GM21529 (cell line): ENCODE measurements at regions not wholly inside any gene's neighbourhood (a gene's known extent, or its start where the extent isn't known, plus 50 kb on each side); places are given as distances from the start of the nearest gene placed in this dataset.
A peak's percentile ranks its signal among the peaks of the same experiment; 100 is the strongest.

Experiments
- ATAC-seq: cut with Tn5 transposase; IDR thresholded peaks from one replicate; pipeline ENCODE4 v1.9.1; 2021; ENCODE audit not compliant: unreplicated experiment

DNA sequence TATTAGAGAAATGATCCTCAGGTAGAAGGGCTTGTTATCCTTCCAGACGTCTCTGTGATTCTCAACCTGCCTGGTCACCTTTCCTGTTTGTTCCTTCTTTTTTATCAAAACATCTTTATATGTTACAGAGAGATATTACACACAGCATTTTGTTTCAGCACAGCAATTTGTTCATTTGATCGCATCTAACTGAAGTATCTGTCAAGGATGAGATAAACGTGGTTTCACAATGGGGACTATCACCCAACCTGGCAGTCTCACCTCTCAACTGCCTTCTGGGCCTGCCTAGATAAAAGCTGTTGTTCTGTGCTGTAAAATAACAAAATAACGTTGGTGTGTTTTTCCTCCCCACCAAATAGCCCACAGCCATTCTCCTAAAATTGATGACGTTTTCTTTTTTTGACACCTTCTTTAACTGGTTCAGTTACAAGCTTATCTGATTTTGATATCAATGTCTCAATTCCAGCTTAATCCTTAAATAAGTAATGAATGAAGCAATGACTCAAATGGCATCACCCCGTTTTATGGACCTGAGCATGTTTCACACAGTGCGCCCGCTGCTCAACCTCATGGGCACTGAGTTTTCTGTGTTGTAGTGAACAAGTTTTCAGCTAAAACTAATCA, 367.9 kb upstream of the RUNX1 start:
- no peak for ATAC-seq

DNA sequence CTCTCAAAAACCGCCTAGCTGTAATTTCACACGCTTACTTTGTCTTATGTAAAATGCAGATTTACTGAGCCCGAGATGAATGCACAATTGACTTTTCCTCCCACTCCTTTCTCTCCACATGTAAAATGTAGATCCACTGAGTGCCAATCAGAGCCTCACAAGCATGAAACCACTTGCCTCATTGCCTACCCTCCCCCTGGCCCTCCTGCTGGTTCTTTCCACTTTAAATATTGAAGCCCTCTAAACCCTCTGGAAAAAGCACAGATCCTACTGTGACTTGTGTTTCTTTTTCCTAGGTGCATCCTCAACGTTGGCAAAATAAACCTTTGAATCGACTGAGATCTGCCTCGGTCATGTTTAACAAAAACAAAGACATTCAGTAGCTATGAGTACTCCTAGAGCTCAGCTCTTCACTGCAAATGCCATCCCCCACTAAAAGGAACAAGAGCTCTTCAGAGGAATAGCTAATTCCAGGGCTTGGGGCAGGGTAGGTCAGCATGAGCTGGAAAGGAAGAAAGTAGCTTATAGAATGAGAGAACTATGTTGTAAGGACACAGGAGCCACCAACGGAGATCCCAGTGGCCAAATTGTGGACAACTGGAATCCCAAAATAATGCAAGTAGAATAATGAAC, 365.5 kb upstream of the RUNX1 start:
- ATAC-seq, result no peak

DNA sequence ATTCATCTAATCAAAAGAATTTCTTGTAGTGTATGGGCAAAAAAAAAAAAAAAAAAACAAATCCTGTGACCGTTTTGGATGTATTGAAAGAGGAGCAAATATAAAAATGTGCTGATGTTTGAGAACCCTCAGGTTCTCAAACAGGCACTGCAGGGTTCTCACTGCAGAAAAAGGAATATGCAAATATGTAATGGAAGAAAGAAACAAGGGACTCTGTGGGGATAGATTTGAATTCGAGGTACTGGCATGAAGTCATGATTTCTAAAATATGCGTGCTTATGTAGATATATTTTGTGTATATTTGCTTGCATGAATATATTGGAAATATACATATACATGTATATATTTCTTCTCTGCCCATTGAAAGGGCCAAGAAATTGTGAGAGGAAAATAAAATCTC, 365.0 kb upstream of the RUNX1 start:
- no peak for ATAC-seq

DNA sequence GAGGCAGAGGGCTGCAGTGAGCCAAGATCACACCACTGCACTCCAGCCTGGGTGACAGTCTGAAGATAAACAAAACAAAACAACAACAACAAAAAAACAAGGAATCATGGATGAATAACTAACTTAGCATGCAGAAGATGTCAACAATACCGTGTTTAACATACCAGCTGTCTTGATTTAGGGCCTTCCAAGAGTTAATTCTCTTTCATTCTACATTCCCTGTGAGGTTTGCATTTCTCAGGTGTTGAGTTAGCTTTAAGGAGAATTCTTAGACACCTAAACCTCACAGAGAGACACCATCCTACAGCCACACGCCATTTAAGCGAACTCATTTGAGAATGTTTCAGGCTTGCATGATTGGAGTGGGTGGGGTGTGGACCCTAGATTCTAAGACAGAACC, 363.1 kb upstream of the RUNX1 start:
- ATAC-seq, result no peak

DNA sequence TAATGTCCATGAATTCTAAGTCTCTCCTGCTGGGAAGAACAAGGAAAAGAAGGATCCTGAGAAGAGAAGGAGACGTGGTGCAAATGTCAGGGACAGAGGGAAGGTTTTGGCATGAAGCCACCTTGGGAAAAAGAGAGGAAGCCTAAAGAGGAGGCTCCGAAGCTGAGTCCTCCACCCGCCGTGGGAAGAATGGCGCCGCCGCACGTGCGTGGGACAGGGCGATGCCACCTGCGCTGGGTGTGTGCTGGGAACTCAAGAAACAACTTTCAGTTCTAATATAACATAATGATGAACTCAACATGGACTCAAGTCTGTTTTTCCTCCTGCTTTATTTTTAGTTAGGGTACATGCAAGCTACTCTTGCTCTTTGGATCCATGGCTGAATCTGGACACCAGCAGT, 362.3 kb upstream of the RUNX1 start:
- no peak for ATAC-seq

DNA sequence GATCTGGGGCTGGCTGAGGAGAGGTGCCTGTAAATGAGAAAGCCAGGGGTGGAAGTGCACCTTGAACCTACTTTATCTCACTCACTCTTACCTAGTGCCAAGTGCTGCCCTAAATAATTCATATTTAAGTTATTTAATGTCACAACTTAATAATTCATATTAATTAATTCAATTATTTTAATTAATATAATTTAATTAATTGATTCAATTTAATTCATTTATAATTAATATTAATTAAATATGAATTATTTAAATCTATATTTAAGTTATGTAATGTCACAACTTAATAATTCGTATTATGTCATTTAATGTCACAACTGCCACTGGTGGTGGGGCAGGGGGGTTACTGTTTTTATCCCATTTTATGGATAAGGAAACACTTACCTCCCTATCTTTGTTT, 361.6 kb upstream of the RUNX1 start:
- ATAC-seq, result no peak

DNA sequence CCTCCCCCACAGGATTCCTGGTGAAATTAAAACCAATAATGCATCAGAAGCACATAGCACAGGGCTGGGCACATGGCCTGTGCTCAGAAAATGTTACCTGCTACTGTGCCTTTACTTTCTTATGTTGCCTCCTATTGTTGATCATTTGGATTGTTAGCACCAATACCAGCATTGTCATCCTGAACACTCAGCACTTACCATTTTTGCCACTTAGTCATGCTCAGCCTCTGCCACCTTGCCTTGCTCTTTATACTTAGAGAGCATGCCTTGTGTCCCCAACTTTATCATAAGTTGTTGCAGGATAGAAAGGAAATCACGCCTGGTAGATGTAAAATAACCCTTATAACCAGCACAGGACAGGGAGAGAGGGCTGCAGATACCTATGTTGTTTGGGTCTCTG, 361.0 kb upstream of the RUNX1 start:
- ATAC-seq, result no peak

DNA sequence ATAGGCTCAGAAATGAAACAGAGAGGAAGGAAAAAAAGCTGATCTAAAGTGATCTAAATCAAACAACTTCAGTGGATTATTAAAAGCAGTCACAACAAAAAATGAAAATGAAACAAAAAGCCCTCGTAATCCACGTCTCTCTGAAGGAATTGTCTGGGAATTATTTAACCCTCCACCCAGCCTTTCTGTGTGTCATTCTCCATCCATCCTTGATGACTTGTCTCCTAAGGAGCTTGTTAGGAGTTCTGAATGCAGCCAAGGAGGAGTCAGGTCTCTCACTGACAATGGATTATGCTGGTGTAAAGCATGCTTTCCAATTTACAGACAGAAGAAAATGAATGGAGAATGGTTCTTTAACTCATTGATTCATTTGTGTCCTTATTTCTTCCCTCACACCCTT, 359.3 kb upstream of the RUNX1 start:
- no peak for ATAC-seq

DNA sequence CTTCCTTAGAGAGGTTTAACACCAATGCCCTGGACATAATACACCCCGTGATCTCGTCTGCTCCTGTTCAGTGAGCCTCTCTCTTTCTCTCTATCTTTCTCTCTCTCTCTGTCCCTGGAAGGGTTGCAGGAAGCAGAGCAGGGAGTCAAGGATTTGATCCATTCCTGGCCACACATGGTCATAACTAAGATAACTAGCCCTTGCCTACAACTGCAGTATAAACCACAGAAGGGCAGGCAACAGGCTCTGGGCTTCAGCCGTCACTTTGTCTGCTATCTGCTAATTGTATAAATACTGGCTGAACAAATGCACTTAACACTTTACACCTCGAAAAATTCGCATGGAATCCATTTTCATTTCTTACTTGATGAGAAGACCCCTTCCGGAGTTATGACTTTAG, 357.5 kb upstream of the RUNX1 start:
- ATAC-seq, result no peak

DNA sequence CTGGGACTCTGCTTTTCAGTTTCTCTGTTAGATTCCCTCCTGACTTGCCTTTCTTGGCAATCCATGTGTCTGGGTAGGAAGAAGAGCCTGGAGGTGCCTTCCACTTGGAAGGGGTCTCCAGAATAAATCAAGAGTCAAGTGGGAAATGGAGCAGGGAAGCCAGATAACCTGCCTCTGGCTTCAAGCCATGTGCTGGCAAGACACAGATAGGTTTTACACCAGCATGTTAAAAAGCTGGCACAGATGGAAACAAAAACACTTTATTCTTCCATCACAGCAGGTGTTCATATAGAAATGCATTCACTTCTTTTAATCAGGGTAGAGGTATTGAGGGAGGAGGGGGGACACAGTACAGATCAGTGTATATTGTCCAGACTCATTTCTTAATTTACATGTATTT, 356.9 kb upstream of the RUNX1 start:
- no peak for ATAC-seq

DNA sequence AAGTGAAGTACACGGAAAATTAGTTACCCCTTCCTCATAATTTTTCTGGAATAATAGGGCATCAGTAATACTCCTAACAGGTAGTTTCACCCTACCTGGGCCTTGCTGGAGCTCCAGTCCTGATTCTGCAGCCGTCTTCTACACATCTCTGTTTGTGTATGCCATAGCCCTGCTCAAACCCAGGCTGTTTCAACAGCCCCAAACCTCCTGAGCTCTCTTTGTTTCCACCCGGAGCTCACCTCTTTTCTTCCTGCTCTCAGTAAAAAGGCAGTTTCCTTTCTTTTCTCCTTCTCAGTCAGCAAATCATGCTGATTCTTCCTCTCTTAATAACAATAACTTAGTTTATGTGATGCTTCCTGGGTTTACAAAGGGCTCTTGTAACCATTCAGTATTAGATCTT, 355.1 kb upstream of the RUNX1 start:
- ATAC-seq, result no peak

DNA sequence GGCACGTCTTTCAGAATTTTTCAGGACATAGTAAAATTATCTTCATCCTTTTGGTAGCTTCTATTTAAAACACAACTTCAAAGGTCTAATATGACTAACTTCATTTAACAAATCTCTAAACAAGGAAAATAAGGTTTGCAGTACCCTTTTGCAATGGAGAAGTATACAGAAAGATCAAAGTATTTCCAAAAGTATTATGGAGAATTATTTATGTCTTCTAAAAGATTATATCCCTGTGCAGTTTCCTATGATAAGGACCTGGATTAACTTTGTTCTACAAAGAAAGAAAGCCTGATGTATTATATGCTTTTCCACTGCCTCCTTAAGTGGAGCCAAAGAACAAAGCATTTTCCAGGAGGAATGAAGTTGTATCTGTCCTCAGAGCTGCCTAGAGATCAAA, 353.0 kb upstream of the RUNX1 start:
- no peak for ATAC-seq

DNA sequence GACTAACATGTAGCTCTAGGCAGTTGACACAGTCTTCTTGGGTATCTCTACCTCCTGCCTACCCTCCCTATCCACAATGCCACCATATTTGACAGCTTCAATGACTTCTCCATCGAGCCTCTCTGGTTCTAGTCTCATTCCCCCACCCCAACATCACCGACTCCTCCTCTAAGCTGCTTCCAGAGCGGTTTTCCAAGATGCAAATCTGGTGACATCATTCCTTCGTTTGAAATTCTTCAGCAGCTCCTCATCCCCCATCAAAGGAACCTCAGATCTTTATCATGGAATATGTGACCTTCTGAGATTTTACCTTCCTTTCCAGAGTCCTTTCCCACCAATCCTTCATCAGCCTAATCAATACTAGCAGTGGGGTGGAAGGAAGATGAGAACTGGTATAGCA, 352.4 kb upstream of the RUNX1 start:
- ATAC-seq, result no peak

DNA sequence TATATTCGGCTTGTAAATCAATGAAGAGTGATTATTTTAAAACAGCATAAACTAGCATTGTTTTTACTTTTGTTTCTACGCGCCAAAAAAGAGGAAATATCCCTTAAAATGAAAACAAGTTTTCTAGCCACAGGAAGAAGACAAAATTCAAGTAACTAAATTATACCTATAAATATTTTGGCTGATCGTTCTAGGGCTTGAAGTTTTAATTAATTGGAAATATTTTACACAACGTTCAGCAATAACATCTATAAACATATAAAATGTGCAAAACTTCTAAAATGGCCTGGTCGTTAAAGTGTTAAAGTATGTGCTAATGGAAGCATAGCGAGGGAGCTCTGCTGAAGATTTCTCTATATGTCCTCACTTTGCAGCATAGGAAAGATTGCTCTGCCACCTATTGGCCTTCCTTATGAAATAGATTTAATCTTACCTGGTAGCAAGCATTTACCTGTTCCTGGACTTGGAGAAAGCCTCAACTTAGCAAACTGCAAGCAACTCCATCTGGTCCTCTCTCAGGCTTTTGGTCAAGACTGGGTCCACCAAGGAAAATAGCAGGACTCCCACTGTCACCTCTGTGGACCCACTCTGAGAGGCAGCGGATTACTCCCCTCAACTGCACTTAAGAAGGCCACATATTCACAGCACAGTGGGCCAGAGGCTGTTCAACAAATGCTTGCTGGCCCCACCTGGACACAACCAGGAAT, 351.3 kb upstream of the RUNX1 start:
- ATAC-seq, result peak; percentile 58

DNA sequence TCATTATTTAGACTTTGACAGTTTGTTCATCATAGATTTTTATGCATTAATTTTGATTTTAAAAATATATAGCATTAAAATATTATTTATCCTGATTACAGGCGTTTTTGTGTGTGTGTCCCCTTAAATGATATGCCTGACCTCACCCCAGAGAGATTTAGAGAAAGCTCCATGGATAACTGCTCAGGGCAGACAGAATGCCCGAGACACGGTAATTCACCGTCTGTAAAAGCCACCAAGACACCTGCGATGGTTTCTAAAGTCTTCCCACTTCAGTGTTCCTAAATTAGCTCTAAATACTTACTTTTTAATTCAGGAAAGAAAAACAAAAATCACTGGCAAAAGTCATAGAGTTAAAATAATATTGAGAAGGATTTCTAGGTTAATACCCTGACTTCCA, 350.6 kb upstream of the RUNX1 start:
- no peak for ATAC-seq

DNA sequence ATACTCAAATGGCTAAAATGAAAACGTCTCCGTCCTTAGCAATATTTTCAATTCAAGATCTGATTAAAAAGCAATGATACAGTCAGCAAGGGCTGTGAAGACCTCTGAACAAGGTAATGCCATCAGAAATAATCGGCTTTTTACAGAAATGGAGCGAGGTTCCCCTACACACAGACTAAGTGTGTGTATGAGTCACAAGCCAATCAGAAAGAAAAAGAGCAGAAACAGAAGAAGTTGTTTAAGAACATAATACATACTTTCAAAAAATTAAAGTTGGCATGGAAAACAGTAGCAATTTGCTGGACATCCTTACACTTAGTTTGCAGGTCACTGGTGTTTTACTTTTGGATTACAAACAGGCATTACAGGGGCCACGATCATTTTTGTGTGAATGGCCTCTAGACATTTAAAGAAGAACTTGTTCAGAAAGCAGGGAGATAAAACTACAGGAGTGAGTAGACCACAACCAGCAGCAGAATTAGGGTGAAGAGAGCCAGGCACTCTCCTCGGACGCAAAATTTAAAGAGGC, 350.0 kb upstream of the RUNX1 start:
- no peak for ATAC-seq

DNA sequence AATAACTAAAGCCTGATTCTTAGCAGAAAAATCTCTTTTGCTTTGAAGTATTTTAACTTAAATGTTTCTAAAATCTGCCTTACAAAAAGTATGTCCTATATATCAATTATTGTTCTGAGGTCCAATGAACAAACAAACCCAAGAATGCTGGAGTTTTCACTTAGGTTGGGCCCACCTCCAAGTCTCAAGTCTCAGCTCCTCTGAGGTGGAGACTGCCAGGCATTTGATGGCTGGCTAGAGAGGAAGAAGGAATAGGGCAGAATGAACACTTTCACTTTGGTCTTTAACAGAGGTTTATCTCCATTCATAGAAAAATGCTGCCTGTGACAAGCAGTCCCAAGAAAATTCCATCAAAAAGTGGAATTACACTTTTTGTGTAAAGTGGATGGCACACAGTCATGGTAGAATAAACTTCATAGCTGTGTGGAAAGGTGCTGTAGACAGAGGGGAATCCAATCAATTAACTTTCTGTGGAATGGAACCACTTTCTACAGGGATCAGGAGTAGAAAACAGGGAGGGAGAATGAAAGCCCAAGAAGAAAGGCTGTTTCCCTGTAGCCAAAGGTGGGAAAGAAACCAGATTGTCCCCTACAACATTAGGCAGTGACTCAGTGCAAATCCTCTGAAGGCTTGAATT, 349.4 kb upstream of the RUNX1 start:
- no peak for ATAC-seq

DNA sequence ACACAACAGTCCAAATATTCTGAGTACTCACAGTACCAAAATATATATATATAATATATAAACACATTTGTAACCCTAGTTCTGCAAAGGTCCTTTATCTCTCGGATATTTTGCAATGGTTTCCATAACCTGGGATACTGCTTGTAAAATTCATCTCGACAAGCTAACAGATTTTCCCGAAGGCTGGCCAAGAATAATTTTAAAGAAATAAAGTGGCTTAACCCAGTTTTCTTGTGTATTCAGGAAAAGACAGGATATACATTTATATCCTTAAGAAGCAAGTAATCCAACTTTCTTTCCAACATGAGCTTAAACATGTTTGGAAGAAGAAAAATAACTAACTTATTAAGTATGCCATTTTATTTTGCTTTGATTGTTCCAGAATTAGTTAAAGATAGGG, 348.7 kb upstream of the RUNX1 start:
- ATAC-seq, result no peak

DNA sequence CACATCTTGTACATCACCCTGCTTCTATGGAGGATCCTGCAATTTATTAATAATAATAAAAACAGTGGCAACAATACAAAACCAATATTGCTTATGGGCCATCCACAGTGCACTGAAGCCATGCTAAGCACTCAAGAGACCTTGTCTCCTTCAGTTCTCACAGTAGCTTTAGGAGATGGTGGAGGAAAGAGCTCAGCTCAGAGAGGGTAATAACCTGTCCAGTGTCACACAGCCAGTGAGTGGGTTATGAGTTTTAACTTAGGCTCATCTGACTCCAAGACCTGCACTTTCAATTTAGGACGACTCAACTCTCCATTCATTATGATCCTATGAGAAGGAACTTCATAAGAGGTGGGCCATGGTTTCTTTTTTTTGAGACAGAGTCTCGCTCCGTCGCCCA, 347.6 kb upstream of the RUNX1 start:
- no peak for ATAC-seq

DNA sequence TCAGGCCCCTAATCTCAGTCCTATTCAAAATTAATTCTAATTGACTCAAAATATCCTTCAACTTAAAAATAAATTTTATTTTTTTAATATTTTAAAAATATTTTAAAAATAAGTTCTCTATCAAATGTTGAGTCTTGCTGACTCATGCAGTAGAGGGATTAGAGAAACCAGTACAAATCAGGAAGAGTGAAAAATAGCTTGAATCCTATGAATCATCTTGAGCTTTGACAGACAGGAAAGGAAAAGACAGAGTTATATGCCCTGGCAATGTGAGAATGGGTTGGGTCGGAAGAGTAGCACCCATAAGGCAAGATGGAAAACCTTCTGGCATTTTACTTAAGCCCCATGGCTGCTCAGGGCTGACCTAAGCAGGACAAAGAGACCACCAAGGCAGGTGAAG, 346.6 kb upstream of the RUNX1 start:
- no peak for ATAC-seq

DNA sequence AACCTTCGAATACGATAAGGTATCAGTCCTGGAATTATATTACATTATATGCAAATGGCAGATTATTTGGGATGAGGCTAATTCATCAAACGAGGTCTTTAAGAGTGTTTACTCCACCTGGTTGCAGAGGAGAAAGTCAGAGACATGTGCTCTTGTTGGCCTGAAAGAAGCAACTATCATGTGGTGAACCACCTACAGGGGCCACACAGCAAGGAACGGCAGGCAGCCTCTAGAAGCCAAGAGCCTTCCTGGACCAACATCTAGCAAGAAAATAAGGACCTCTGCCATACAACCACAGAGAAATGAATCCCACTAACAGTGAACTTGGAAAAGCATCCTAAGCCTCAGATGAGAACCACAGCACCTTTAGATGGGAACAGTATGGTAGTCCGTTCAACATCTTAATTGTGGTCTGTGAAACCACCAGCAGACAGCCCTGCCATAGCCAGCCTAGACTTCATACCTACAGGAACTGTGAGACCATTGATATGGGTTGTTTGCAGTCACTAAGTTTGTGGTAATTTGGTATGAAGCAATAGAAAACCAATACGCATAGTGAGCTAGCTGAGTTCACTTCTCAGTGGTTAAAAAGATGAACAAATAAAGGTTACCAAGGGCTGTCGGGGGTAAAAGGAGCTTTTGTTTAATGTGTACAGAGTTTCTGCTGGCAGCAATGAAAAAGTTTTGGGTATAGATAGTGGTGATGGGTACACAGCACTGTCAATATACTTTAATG, 345.7 kb upstream of the RUNX1 start:
- ATAC-seq, result no peak
